Muscle of back (tissue), 3 donors: ENCODE measurements at regions not wholly inside any gene's neighbourhood (a gene's known extent, or its start where the extent isn't known, plus 50 kb on each side); places are given as distances from the start of the nearest gene placed in this dataset.
"Not testable (repeated sequence)": the region's sequence is repeated elsewhere in the genome, so short reads cannot be mapped to it uniquely, and the experiment has no call there.

Source experiments
- DNase-seq, 3 donors: peaks; one replicate each; pipeline versions ENCODE4 v3.0.0 to v3.0.0-alpha.2; 2013

GRCh38 chr14:29982171-29982570 is 54.5 kb upstream of the PRKD1 start:
- DNase-seq = no peak

- DNase-seq = no peak
Observed at GRCh38 chr14:29982993-29983392, 55.3 kb upstream of the PRKD1 start.

GRCh38 chr14:29990344-29990857 is 62.8 kb upstream of the PRKD1 start:
- DNase-seq = not testable (repeated sequence)

- no peak for DNase-seq
Observed at GRCh38 chr14:29990993-29991392, 63.3 kb upstream of the PRKD1 start.

GRCh38 chr14:29993143-29993542 is 65.5 kb upstream of the PRKD1 start:
- DNase-seq = no peak

GRCh38 chr14:29999013-29999539 is 71.4 kb upstream of the PRKD1 start:
- no peak for DNase-seq

- DNase-seq = peak in 1 of 3 donors; percentile 10
Observed at GRCh38 chr14:30002859-30003258, 75.2 kb upstream of the PRKD1 start.

GRCh38 chr14:30005114-30005808 is 77.6 kb upstream of the PRKD1 start:
- peak; percentile 44 to 64 (median 48) for DNase-seq

GRCh38 chr14:30006695-30007094 is 79.0 kb upstream of the PRKD1 start:
- no peak for DNase-seq

GRCh38 chr14:30015489-30015888 is 87.8 kb upstream of the PRKD1 start:
- DNase-seq = no peak

GRCh38 chr14:30016002-30016401 is 88.4 kb upstream of the PRKD1 start:
- DNase-seq = peak in 2 of 3 donors; percentile 24 to 80

GRCh38 chr14:30017370-30017993 is 89.8 kb upstream of the PRKD1 start:
- no peak for DNase-seq

- no peak for DNase-seq
Observed at GRCh38 chr14:30020271-30020670, 92.6 kb upstream of the PRKD1 start.

- DNase-seq = no peak
Observed at GRCh38 chr14:30020687-30021086, 93.0 kb upstream of the PRKD1 start.

GRCh38 chr14:30023350-30023749 is 95.7 kb upstream of the PRKD1 start:
- DNase-seq = not testable (repeated sequence)

- DNase-seq = no peak
Observed at GRCh38 chr14:30034152-30034551, 106.5 kb upstream of the PRKD1 start.

GRCh38 chr14:30035361-30035760 is 107.7 kb upstream of the PRKD1 start:
- no peak for DNase-seq

- no peak for DNase-seq
Observed at GRCh38 chr14:30045720-30046119, 118.1 kb upstream of the PRKD1 start.

- DNase-seq = no peak
Observed at GRCh38 chr14:30053103-30053502, 125.5 kb upstream of the PRKD1 start.

GRCh38 chr14:30054201-30054600 is 126.6 kb upstream of the PRKD1 start:
- DNase-seq = no peak

GRCh38 chr14:30058401-30058800 is 130.8 kb upstream of the PRKD1 start:
- no peak for DNase-seq

GRCh38 chr14:30063746-30064145 is 136.1 kb upstream of the PRKD1 start:
- DNase-seq = no peak

GRCh38 chr14:30064454-30064853 is 136.8 kb upstream of the PRKD1 start:
- DNase-seq = no peak
